ENCODE measurements at regions not wholly inside any gene's neighbourhood (a gene's known extent, or its start where the extent isn't known, plus 50 kb on each side); places are given as distances from the start of the nearest gene placed in this dataset.

GRCh38 chr9:102047549-102047948 lies 309.1 kb upstream of the GRIN3A start (continued):
- TF ChIP-seq RFX5 (IDR thresholded peaks at IDR 0.05; ENCODE audit: borderline replicate concordance, low read depth, low read length) = no peak
- TF ChIP-seq TBP (IDR thresholded peaks at IDR 0.05; ENCODE audit: low read depth, low read length) = no peak

Measured in H1 (cell line).